Sigmoid colon (tissue), 6 donors: ENCODE measurements at regions not wholly inside any gene's neighbourhood (a gene's known extent, or its start where the extent isn't known, plus 50 kb on each side); places are given as distances from the start of the nearest gene placed in this dataset.
"Not testable (repeated sequence)": the region's sequence is repeated elsewhere in the genome, so short reads cannot be mapped to it uniquely, and the experiment has no call there.

Source experiments
- DNase-seq: peaks from one replicate; pipeline ENCODE4 v3.0.0-alpha.2; 2019
- H3K27ac ChIP-seq, 4 donors: fragments of 200-600 bp; sonication (generic); one replicate each; pipeline ENCODE4 v1.5.1; 2016 to 2019; ENCODE audit warnings: mild to moderate bottlenecking in 1 of 4
- H3K27me3 ChIP-seq, 3 donors: fragments of 200-600 bp; sonication (generic); one replicate each; pipeline ENCODE4 v1.5.1; 2019; ENCODE audit warnings: mild to moderate bottlenecking in 1 of 3
- H3K36me3 ChIP-seq, 4 donors: fragments of 200-600 bp; sonication (generic); one replicate each; pipeline ENCODE4 v1.5.1; 2016 to 2019
- H3K4me1 ChIP-seq, 4 donors: fragments of 200-600 bp; sonication (generic); one replicate each; pipeline ENCODE4 v1.5.1; 2017 to 2019
- H3K4me3 ChIP-seq, 4 donors: fragments of 200-600 bp; sonication (generic); one replicate each; pipeline ENCODE4 v1.5.1; 2017 to 2019; ENCODE audit warnings: mild to moderate bottlenecking in 2 of 4, moderate library complexity in 1 of 4
- H3K9me3 ChIP-seq, 4 donors: fragments of 200-600 bp in 3 of 4; sonication (generic) in 3 of 4; one replicate each; pipeline versions ENCODE4 v1.5.1 to v1.6.1; 2013 to 2019
- EP300 ChIP-seq, 4 donors: sonication (generic); formaldehyde crosslinking; IDR thresholded peaks; one replicate each; pipeline ENCODE4 v1.6.1; 2017; ENCODE audit warnings: antibody characterized with exemption in 4 of 4
- POLR2A ChIP-seq, 2 donors: fragments of 450-650 bp; IDR thresholded peaks; one replicate each; pipeline ENCODE4 v1.6.1; 2016; ENCODE audit warnings: antibody characterized with exemption in 2 of 2, mild to moderate bottlenecking in 2 of 2, moderate library complexity in 2 of 2
- POLR2AphosphoS5 ChIP-seq, 4 donors: sonication (generic); formaldehyde crosslinking; IDR thresholded peaks; one replicate each; pipeline ENCODE4 v1.6.1; 2017; ENCODE audit warnings: antibody characterized with exemption in 4 of 4
- WGBS, 2 donors: extraction: QIAGEN DNeasy Blood & Tissue Kit; methylation state at CpG; one replicate each; pipeline ENCODE4 v1.1.7; 2013; 5-methylcytosine and 5-hydroxymethylcytosine counted together
- intact Hi-C: fragments of 100-400 bp; cut with DNase I; formaldehyde crosslinking; loops from one replicate; pipeline ENCODE4 v1.15.1; 2023
- TF ChIP-seq, protein P1 (sequence below), 4 experiments: fragments of 450-650 bp in 3 of 4; fragments of 200-600 bp in 1 of 4; IDR thresholded peaks; one replicate each; pipeline ENCODE4 v1.5.1; 2016 to 2019; ENCODE audit warnings: antibody characterized with exemption in 4 of 4, mild to moderate bottlenecking in 3 of 4, moderate library complexity in 2 of 4
- donor health status: healthy with polysubstance abuse.
- donor health status: healthy.

GRCh38 chr6:68025764-68026163 is 609.3 kb upstream of the ADGRB3 start:
- TF ChIP-seq POLR2AphosphoS5 (IDR thresholded peaks at IDR 0.05) (no peak), POLR2A (IDR thresholded peaks at IDR 0.05) (no peak), EP300 (IDR thresholded peaks at IDR 0.05) (no peak)
- TF ChIP-seq, protein P1, sequence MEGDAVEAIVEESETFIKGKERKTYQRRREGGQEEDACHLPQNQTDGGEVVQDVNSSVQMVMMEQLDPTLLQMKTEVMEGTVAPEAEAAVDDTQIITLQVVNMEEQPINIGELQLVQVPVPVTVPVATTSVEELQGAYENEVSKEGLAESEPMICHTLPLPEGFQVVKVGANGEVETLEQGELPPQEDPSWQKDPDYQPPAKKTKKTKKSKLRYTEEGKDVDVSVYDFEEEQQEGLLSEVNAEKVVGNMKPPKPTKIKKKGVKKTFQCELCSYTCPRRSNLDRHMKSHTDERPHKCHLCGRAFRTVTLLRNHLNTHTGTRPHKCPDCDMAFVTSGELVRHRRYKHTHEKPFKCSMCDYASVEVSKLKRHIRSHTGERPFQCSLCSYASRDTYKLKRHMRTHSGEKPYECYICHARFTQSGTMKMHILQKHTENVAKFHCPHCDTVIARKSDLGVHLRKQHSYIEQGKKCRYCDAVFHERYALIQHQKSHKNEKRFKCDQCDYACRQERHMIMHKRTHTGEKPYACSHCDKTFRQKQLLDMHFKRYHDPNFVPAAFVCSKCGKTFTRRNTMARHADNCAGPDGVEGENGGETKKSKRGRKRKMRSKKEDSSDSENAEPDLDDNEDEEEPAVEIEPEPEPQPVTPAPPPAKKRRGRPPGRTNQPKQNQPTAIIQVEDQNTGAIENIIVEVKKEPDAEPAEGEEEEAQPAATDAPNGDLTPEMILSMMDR (IDR thresholded peaks at IDR 0.05) = no peak
- intact Hi-C loops = no loop called here
- peaks cover 0 to 3% (median 0%) of the 10 kb centered on the region in 4 donors for H3K9me3 ChIP-seq
- H3K4me1 ChIP-seq = no peaks in the 10 kb centered on the region
- WGBS, 2 donors = 91 to 94% methylated on average over 3 of the region's 3 CpGs
- H3K36me3 ChIP-seq = no peaks in the 10 kb centered on the region
- no peak for DNase-seq
- no peak overlapping the region for H3K27ac ChIP-seq
- no peaks in the 10 kb centered on the region for H3K27me3 ChIP-seq
- no peak overlapping the region for H3K4me3 ChIP-seq

GRCh38 chr6:68024570-68025269 is 610.4 kb upstream of the ADGRB3 start:
- no peak for DNase-seq
- Histone ChIP-seq H3K36me3 (no peaks in the 10 kb centered on the region), H3K4me3 (no peak overlapping the region), H3K27me3 (no peaks in the 10 kb centered on the region), H3K27ac (no peak overlapping the region), H3K9me3 (peaks cover 0 to 3% (median 0%) of the 10 kb centered on the region in 4 donors), H3K4me1 (no peaks in the 10 kb centered on the region)
- TF ChIP-seq EP300 (IDR thresholded peaks at IDR 0.05) = no peak
- no peak for TF ChIP-seq POLR2AphosphoS5 (IDR thresholded peaks at IDR 0.05)
- TF ChIP-seq, protein P1 (IDR thresholded peaks at IDR 0.05) = no peak
- no peak for TF ChIP-seq POLR2A (IDR thresholded peaks at IDR 0.05)
- intact Hi-C loops = no loop called here
- WGBS, 2 donors = 77 to 85% methylated on average over 5 of the region's 5 CpGs

- H3K4me3 ChIP-seq, H3K27ac ChIP-seq, H3K9me3 ChIP-seq, H3K4me1 ChIP-seq, H3K36me3 ChIP-seq, H3K27me3 ChIP-seq, DNase-seq, intact Hi-C loops: not testable (repeated sequence)
- 94 to 100% methylated on average over 1 of the region's 1 CpG for WGBS, 2 donors
Observed at GRCh38 chr6:68022968-68023367, 612.1 kb upstream of the ADGRB3 start.

GRCh38 chr6:68013780-68014515 is 621.1 kb upstream of the ADGRB3 start:
- H3K36me3 ChIP-seq = no peaks in the 10 kb centered on the region
- intact Hi-C loops = no loop called here
- H3K27me3 ChIP-seq = no peaks in the 10 kb centered on the region
- no peaks in the 10 kb centered on the region for H3K4me1 ChIP-seq
- H3K9me3 ChIP-seq = no peaks in the 10 kb centered on the region
- no peak for DNase-seq
- 57 to 82% methylated on average over 4 of the region's 4 CpGs for WGBS, 2 donors
- TF ChIP-seq EP300 (IDR thresholded peaks at IDR 0.05) (no peak), POLR2A (IDR thresholded peaks at IDR 0.05) (no peak), POLR2AphosphoS5 (IDR thresholded peaks at IDR 0.05) (no peak)
- TF ChIP-seq, protein P1 (IDR thresholded peaks at IDR 0.05) = no peak
- no peak overlapping the region for H3K27ac ChIP-seq
- H3K4me3 ChIP-seq = no peak overlapping the region

DNA sequence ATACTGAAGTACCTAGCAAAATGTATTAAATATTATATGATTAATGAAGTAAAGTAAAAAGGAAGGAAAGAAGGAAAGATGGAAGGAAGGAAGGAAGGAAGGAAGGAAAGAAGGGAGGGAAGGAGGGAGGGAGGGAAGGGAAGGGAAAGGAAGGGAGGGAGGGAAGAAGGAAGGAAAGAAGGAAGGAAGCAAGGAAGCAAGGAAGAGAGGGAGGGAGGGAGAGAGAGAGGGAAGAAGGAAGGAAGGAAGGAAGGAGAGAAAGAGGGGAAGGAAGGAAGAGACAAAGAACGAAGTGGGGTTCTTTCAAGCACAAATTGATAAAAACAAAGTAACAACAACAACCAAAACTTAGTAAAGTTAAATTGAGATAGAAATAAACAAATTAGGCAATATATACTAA is 622.3 kb upstream of the ADGRB3 start:
- DNase-seq = no peak
- H3K27ac ChIP-seq = no peak overlapping the region
- no peaks in the 10 kb centered on the region for H3K9me3 ChIP-seq
- H3K4me1 ChIP-seq = no peaks in the 10 kb centered on the region
- 70 to 71% methylated on average over 1 of the region's 1 CpG for WGBS, 2 donors
- intact Hi-C loops = no loop called here
- no peaks in the 10 kb centered on the region for H3K36me3 ChIP-seq
- H3K4me3 ChIP-seq = no peak overlapping the region
- no peak for TF ChIP-seq EP300 (IDR thresholded peaks at IDR 0.05)
- no peak for TF ChIP-seq POLR2A (IDR thresholded peaks at IDR 0.05)
- no peaks in the 10 kb centered on the region for H3K27me3 ChIP-seq
